Small intestine (tissue), 7 donors: ENCODE measurements at regions not wholly inside any gene's neighbourhood (a gene's known extent, or its start where the extent isn't known, plus 50 kb on each side); places are given as distances from the start of the nearest gene placed in this dataset.

Experiments used
- DNase-seq, 2 donors: peaks; one replicate each; pipeline versions ENCODE4 v3.0.0 to v3.0.0-alpha.2; 2013
- FAIRE-seq: peaks from 2 replicates; lab custom pipeline; 2012; peaks lifted over from hg19 to GRCh38; lab: Jason Lieb, UNC
- H3K27ac ChIP-seq, 3 donors: one replicate each; pipeline ENCODE4 v1.5.1; 2013; ENCODE audit warnings: low read length in 2 of 3, mild to moderate bottlenecking in 2 of 3, control low read depth in 1 of 3, inconsistent platforms in 1 of 3, low read depth in 1 of 3, moderate library complexity in 1 of 3
- H3K27me3 ChIP-seq, 3 donors: one replicate each; pipeline ENCODE4 v1.6.1; 2013; ENCODE audit warnings: low read length in 3 of 3, inconsistent platforms in 1 of 3; ENCODE audit not compliant: control insufficient read depth in 3 of 3, insufficient read depth in 3 of 3
- H3K36me3 ChIP-seq, 3 donors: one replicate each; pipeline ENCODE4 v1.6.1; 2013; ENCODE audit warnings: low read length in 3 of 3, inconsistent platforms in 1 of 3, low read depth in 1 of 3, mild to moderate bottlenecking in 1 of 3, moderate library complexity in 1 of 3; ENCODE audit not compliant: control insufficient read depth in 3 of 3, insufficient read depth in 2 of 3
- H3K4me1 ChIP-seq, 3 donors: one replicate each; pipeline ENCODE4 v1.6.1; 2013; ENCODE audit warnings: low read length in 2 of 3, inconsistent platforms in 1 of 3, low read depth in 1 of 3, mild to moderate bottlenecking in 1 of 3, moderate library complexity in 1 of 3; ENCODE audit not compliant: control insufficient read depth in 3 of 3, insufficient read depth in 2 of 3
- H3K4me3 ChIP-seq, 3 donors: one replicate each; pipeline ENCODE4 v1.5.1; 2013; ENCODE audit warnings: low read length in 3 of 3, control low read depth in 1 of 3, inconsistent platforms in 1 of 3, low read depth in 1 of 3, mild to moderate bottlenecking in 1 of 3, moderate library complexity in 1 of 3
- H3K9me3 ChIP-seq, 2 donors: one replicate each; pipeline ENCODE4 v1.6.1; 2013; ENCODE audit warnings: low read depth in 1 of 2, low read length in 1 of 2; ENCODE audit not compliant: control insufficient read depth in 2 of 2, insufficient read depth in 1 of 2
- WGBS, 3 donors: extraction: QIAGEN DNeasy Blood & Tissue Kit; methylation state at CpG; one replicate each; pipeline ENCODE4 v1.1.7; 2013; 5-methylcytosine and 5-hydroxymethylcytosine counted together
- donor health status: healthy with polysubstance abuse.
- donor health status: control.
- donor health status: control.
- donor health status: Bipolar disorder and iron deficiency.
- donor health status: healthy.

- Histone ChIP-seq H3K4me1 (peaks cover under 1 to 35% (median 6%) of the 10 kb centered on the region in 3 donors), H3K36me3 (no peaks in the 10 kb centered on the region), H3K4me3 (no peak overlapping the region), H3K9me3 (no peaks in the 10 kb centered on the region), H3K27ac (no peak overlapping the region), H3K27me3 (no peaks in the 10 kb centered on the region)
- 72 to 87% (median 74%) methylated on average over 4 of the region's 4 CpGs for WGBS, 3 donors
- DNase-seq (peak in 1 of 2 donors; percentile 35), FAIRE-seq (no peak)
These were observed 103.7 kb downstream of the DYRK2 start for GRCh38 chr12:67752226-67752732.

- peaks cover 0 to under 1% of the 10 kb centered on the region in 2 donors for H3K9me3 ChIP-seq
- H3K4me3 ChIP-seq = no peak overlapping the region
- FAIRE-seq = no peak
- DNase-seq = no peak
- no peaks in the 10 kb centered on the region for H3K27me3 ChIP-seq
- H3K36me3 ChIP-seq = no peaks in the 10 kb centered on the region
- H3K4me1 ChIP-seq = peaks cover 0 to 12% (median 0%) of the 10 kb centered on the region in 3 donors
- WGBS, 3 donors = 73 to 89% (median 78%) methylated on average over 9 of the region's 9 CpGs
- H3K27ac ChIP-seq = no peak overlapping the region
These were observed 106.6 kb downstream of the DYRK2 start for GRCh38 chr12:67754933-67755697.

GRCh38 chr12:67757651-67758050 lies 109.1 kb downstream of the DYRK2 start:
- no peak overlapping the region for H3K4me3 ChIP-seq
- no peak overlapping the region for H3K27ac ChIP-seq
- WGBS, 3 donors = 89 to 96% (median 96%) methylated on average over 2 of the region's 2 CpGs
- FAIRE-seq (no peak), DNase-seq (no peak)
- peaks cover 0 to 2% of the 10 kb centered on the region in 2 donors for H3K9me3 ChIP-seq
- no peaks in the 10 kb centered on the region for H3K36me3 ChIP-seq
- H3K27me3 ChIP-seq = no peaks in the 10 kb centered on the region
- H3K4me1 ChIP-seq = no peaks in the 10 kb centered on the region

GRCh38 chr12:67758119-67758518 lies 109.6 kb downstream of the DYRK2 start:
- Histone ChIP-seq H3K36me3 (no peaks in the 10 kb centered on the region), H3K4me3 (no peak overlapping the region), H3K4me1 (no peaks in the 10 kb centered on the region), H3K27me3 (no peaks in the 10 kb centered on the region), H3K9me3 (peaks cover 0 to 2% of the 10 kb centered on the region in 2 donors), H3K27ac (no peak overlapping the region)
- WGBS, 3 donors = 14 to 54% (median 31%) methylated on average over 2 of the region's 2 CpGs
- DNase-seq = no peak
- no peak for FAIRE-seq

- WGBS, 3 donors = 85 to 97% (median 94%) methylated on average over 4 of the region's 4 CpGs
- Histone ChIP-seq H3K27me3 (no peaks in the 10 kb centered on the region), H3K4me1 (no peaks in the 10 kb centered on the region), H3K4me3 (no peak overlapping the region), H3K36me3 (no peaks in the 10 kb centered on the region), H3K9me3 (peaks cover 0 to 2% of the 10 kb centered on the region in 2 donors), H3K27ac (no peak overlapping the region)
- FAIRE-seq (no peak), DNase-seq (no peak)
These were observed 110.0 kb downstream of the DYRK2 start for GRCh38 chr12:67758521-67758920.

GRCh38 chr12:67759829-67760228 lies 111.3 kb downstream of the DYRK2 start:
- WGBS, 3 donors = 78 to 87% (median 84%) methylated on average over 3 of the region's 3 CpGs
- Histone ChIP-seq H3K4me3 (no peak overlapping the region), H3K4me1 (no peaks in the 10 kb centered on the region), H3K27me3 (no peaks in the 10 kb centered on the region), H3K36me3 (no peaks in the 10 kb centered on the region), H3K9me3 (peaks cover 0 to 2% of the 10 kb centered on the region in 2 donors), H3K27ac (no peak overlapping the region)
- FAIRE-seq (no peak), DNase-seq (no peak)

GRCh38 chr12:67760586-67761275 lies 112.2 kb downstream of the DYRK2 start:
- H3K4me3 ChIP-seq = no peak overlapping the region
- WGBS, 3 donors = 95 to 96% (median 95%) methylated on average over 7 of the region's 7 CpGs
- no peaks in the 10 kb centered on the region for H3K4me1 ChIP-seq
- no peaks in the 10 kb centered on the region for H3K27me3 ChIP-seq
- no peaks in the 10 kb centered on the region for H3K36me3 ChIP-seq
- peaks cover 0 to 2% of the 10 kb centered on the region in 2 donors for H3K9me3 ChIP-seq
- DNase-seq = no peak
- FAIRE-seq = no peak
- no peak overlapping the region for H3K27ac ChIP-seq

GRCh38 chr12:67761566-67761965 lies 113.0 kb downstream of the DYRK2 start:
- no peak overlapping the region for H3K4me3 ChIP-seq
- no peaks in the 10 kb centered on the region for H3K36me3 ChIP-seq
- H3K27me3 ChIP-seq = no peaks in the 10 kb centered on the region
- WGBS, 3 donors = 74 to 92% (median 86%) methylated on average over 3 of the region's 3 CpGs
- peaks cover 0 to 2% of the 10 kb centered on the region in 2 donors for H3K9me3 ChIP-seq
- H3K4me1 ChIP-seq = no peaks in the 10 kb centered on the region
- no peak overlapping the region for H3K27ac ChIP-seq
- no peak for FAIRE-seq
- DNase-seq = no peak
